ENCODE measurements at regions not wholly inside any gene's neighbourhood (a gene's known extent, or its start where the extent isn't known, plus 50 kb on each side); places are given as distances from the start of the nearest gene placed in this dataset.
"Not testable (repeated sequence)": the region's sequence is repeated elsewhere in the genome, so short reads cannot be mapped to it uniquely, and the experiment has no call there.

DNA sequence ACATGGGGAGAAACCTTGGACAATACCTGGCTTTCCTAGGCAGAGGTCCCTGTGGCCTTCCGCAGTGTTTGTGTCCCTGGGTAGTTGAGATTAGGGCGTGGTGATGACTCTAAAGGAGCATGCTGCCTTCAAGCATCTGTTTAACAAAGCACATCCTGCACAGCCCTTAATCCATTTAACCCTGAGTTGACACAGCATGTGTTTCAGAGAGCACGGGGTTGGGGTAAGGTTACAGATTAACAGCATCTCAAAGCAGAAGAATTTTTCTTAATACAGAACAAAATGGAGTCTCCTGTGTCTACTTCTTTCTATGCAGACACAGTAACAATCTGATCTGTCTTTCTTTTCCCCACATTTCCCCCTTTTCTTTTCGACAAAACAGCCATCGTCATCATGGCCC is 244.7 kb upstream of the PRKCQ start:
- TF ChIP-seq, protein P1, sequence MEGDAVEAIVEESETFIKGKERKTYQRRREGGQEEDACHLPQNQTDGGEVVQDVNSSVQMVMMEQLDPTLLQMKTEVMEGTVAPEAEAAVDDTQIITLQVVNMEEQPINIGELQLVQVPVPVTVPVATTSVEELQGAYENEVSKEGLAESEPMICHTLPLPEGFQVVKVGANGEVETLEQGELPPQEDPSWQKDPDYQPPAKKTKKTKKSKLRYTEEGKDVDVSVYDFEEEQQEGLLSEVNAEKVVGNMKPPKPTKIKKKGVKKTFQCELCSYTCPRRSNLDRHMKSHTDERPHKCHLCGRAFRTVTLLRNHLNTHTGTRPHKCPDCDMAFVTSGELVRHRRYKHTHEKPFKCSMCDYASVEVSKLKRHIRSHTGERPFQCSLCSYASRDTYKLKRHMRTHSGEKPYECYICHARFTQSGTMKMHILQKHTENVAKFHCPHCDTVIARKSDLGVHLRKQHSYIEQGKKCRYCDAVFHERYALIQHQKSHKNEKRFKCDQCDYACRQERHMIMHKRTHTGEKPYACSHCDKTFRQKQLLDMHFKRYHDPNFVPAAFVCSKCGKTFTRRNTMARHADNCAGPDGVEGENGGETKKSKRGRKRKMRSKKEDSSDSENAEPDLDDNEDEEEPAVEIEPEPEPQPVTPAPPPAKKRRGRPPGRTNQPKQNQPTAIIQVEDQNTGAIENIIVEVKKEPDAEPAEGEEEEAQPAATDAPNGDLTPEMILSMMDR (IDR thresholded peaks at IDR 0.05): not testable (repeated sequence)
- TF ChIP-seq, protein P2, sequence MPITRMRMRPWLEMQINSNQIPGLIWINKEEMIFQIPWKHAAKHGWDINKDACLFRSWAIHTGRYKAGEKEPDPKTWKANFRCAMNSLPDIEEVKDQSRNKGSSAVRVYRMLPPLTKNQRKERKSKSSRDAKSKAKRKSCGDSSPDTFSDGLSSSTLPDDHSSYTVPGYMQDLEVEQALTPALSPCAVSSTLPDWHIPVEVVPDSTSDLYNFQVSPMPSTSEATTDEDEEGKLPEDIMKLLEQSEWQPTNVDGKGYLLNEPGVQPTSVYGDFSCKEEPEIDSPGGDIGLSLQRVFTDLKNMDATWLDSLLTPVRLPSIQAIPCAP (CRISPR knock-in tag; IDR thresholded peaks at IDR 0.05): not testable (repeated sequence)
- TF ChIP-seq SP1 (CRISPR knock-in tag; conservative IDR thresholded peaks at IDR 0.05); MXD4 (CRISPR knock-in tag; IDR thresholded peaks at IDR 0.05; ENCODE audit: borderline replicate concordance): not testable (repeated sequence)
